CMK (cell line): ENCODE measurements at regions not wholly inside any gene's neighbourhood (a gene's known extent, or its start where the extent isn't known, plus 50 kb on each side); places are given as distances from the start of the nearest gene placed in this dataset.

ENCODE experiments used
- DNase-seq: peaks from one replicate; pipeline ENCODE4 v3.0.0-alpha.2; 2010; ENCODE audit warnings: low read depth

- DNase-seq = no peak
Observed at GRCh38 chr16:5595849-5596248, 498.3 kb upstream of the EEF2KMT start.

- no peak for DNase-seq
Observed at GRCh38 chr16:5590416-5590815, 492.8 kb upstream of the EEF2KMT start.

GRCh38 chr16:5589812-5590373, 492.3 kb upstream of the EEF2KMT start:
- DNase-seq = no peak

GRCh38 chr16:5584109-5584508, 486.5 kb upstream of the EEF2KMT start:
- no peak for DNase-seq

GRCh38 chr16:5582529-5582928, 484.9 kb upstream of the EEF2KMT start:
- DNase-seq = no peak

GRCh38 chr16:5581908-5582307, 484.3 kb upstream of the EEF2KMT start:
- DNase-seq = no peak

- no peak for DNase-seq
Observed at GRCh38 chr16:5581428-5581827, 483.8 kb upstream of the EEF2KMT start.

GRCh38 chr16:5580772-5581171, 483.2 kb upstream of the EEF2KMT start:
- no peak for DNase-seq

GRCh38 chr16:5580296-5580695, 482.7 kb upstream of the EEF2KMT start:
- no peak for DNase-seq

- DNase-seq = no peak
Observed at GRCh38 chr16:5578980-5579379, 481.4 kb upstream of the EEF2KMT start.

- DNase-seq = no peak
Observed at GRCh38 chr16:5577463-5577862, 479.9 kb upstream of the EEF2KMT start.

GRCh38 chr16:5575646-5576245, 478.2 kb upstream of the EEF2KMT start:
- DNase-seq = no peak

GRCh38 chr16:5575121-5575520, 477.5 kb upstream of the EEF2KMT start:
- no peak for DNase-seq

- DNase-seq = no peak
Observed at GRCh38 chr16:5572056-5572455, 474.5 kb upstream of the EEF2KMT start.

- DNase-seq = no peak
Observed at GRCh38 chr16:5571446-5571845, 473.9 kb upstream of the EEF2KMT start.

- DNase-seq = no peak
Observed at GRCh38 chr16:5561800-5562199, 464.2 kb upstream of the EEF2KMT start.

- no peak for DNase-seq
Observed at GRCh38 chr16:5560084-5560483, 462.5 kb upstream of the EEF2KMT start.

- no peak for DNase-seq
Observed at GRCh38 chr16:5557966-5558365, 460.4 kb upstream of the EEF2KMT start.

- no peak for DNase-seq
Observed at GRCh38 chr16:5557448-5557847, 459.9 kb upstream of the EEF2KMT start.

GRCh38 chr16:5556158-5556810, 458.7 kb upstream of the EEF2KMT start:
- no peak for DNase-seq

- DNase-seq = no peak
Observed at GRCh38 chr16:5551909-5552308, 454.3 kb upstream of the EEF2KMT start.

GRCh38 chr16:5549802-5550201, 452.2 kb upstream of the EEF2KMT start:
- no peak for DNase-seq

- DNase-seq = no peak
Observed at GRCh38 chr16:5541356-5541755, 443.8 kb upstream of the EEF2KMT start.

GRCh38 chr16:5537347-5537746, 439.8 kb upstream of the EEF2KMT start:
- DNase-seq = no peak
